ENCODE measurements at regions not wholly inside any gene's neighbourhood (a gene's known extent, or its start where the extent isn't known, plus 50 kb on each side); places are given as distances from the start of the nearest gene placed in this dataset.
"Not testable (repeated sequence)": the region's sequence is repeated elsewhere in the genome, so short reads cannot be mapped to it uniquely, and the experiment has no call there.

DNA sequence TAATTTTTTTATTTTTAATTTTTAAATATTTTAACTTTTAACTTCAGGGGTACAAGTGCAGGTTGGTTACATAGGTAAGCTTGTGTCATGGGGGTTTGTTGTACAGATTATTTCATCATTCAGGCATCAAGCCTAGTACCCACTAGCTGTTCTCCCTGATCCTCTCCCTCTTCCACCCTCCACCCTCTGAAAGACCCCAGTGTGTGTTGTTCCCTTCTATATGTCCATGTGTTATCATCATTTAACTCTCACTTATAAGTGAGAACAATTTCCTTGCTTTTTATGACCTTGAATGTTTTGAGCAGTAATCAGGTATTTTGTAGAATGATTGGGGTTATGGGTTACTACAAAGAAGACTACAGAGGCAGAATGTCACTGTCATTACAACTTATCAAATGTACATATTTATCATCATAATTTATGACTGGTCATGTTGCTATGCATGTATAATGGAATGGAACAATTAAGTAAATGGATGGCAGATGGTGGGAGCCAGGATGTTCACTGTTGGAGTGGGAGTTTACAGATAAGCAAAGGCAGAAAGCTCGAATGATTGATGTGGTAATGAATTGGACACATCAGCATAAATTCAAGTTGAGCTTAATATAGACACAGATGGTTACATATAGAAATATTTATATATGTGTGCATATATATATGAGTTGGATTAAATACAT lies 563.8 kb upstream of the ROBO1 start:
- Histone ChIP-seq H3K27ac (replicated peaks in 1 of 4) (no peak overlapping the region), H3K9me3 (no peaks in the 10 kb centered on the region), H3K4me3 (no peak overlapping the region), H3K36me3 (no peaks in the 10 kb centered on the region), H3K4me1 (no peaks in the 10 kb centered on the region), H3K27me3 (no peaks in the 10 kb centered on the region)
- TF ChIP-seq EP300 (IDR thresholded peaks at IDR 0.05) (no peak), POLR2AphosphoS5 (IDR thresholded peaks at IDR 0.05) (no peak), POLR2A (IDR thresholded peaks at IDR 0.05; ENCODE audit: low read depth) (no peak)
- TF ChIP-seq, protein P1, sequence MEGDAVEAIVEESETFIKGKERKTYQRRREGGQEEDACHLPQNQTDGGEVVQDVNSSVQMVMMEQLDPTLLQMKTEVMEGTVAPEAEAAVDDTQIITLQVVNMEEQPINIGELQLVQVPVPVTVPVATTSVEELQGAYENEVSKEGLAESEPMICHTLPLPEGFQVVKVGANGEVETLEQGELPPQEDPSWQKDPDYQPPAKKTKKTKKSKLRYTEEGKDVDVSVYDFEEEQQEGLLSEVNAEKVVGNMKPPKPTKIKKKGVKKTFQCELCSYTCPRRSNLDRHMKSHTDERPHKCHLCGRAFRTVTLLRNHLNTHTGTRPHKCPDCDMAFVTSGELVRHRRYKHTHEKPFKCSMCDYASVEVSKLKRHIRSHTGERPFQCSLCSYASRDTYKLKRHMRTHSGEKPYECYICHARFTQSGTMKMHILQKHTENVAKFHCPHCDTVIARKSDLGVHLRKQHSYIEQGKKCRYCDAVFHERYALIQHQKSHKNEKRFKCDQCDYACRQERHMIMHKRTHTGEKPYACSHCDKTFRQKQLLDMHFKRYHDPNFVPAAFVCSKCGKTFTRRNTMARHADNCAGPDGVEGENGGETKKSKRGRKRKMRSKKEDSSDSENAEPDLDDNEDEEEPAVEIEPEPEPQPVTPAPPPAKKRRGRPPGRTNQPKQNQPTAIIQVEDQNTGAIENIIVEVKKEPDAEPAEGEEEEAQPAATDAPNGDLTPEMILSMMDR (IDR thresholded peaks at IDR 0.05), result no peak
- intact Hi-C loops (cut with DNase I), result no loop called here
- DNase-seq (ENCODE audit: extremely low spot score), result peak; percentile 60
- WGBS, result 82% methylated on average over 1 of the region's 1 CpG

DNA sequence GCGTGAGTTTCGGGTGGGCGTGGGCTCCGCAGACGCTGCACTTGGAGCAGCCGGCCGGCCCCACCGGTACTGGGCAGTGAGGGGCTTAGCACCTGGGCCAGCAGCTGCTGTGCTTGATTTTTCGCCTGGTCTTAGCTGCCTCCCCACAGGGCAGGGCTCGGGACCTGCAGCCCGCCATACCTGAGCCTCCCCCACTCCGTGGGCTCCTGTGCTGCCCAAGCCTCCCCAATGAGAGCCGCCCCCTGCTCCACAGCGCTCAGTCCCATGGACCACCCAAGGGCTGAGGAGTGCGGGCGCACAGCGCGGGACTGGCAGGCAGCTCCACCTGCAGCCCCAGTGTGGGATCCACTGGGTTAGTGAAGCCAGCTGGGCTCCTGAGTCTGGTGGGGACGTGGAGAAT lies 546.7 kb upstream of the ROBO1 start:
- DNase-seq (ENCODE audit: extremely low spot score); H3K4me1 ChIP-seq; H3K27me3 ChIP-seq; H3K27ac ChIP-seq (replicated peaks in 1 of 4); intact Hi-C loops (cut with DNase I); H3K4me3 ChIP-seq; H3K9me3 ChIP-seq; H3K36me3 ChIP-seq: not testable (repeated sequence)
- 86% methylated on average over 1 of the region's 19 CpGs for WGBS

DNA sequence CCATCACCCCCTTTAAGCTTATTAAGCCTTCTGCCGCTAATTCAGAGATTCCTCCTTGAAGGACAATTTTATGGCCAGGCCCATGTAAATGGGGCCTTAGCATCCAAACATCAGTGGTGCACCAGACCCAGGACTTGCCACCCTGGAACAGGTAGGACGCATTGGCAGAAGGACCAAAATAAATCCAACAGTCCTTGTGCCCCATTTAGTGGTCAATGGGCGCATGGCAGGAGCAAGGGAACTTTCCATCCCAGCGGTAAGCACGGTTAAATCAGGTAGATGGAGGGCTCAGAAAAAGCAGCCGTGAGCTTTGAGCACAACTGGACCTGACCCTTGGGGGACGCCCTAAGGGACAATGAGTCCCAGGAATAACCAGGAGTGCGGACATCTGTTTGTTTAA lies 540.8 kb upstream of the ROBO1 start:
- 86% methylated on average over 8 of the region's 8 CpGs for WGBS
- Histone ChIP-seq H3K27ac (replicated peaks in 1 of 4) (no peak overlapping the region), H3K4me1 (no peaks in the 10 kb centered on the region), H3K9me3 (no peaks in the 10 kb centered on the region), H3K36me3 (no peaks in the 10 kb centered on the region), H3K4me3 (no peak overlapping the region), H3K27me3 (no peaks in the 10 kb centered on the region)
- intact Hi-C loops (cut with DNase I), result no loop called here
- no peak for DNase-seq (ENCODE audit: extremely low spot score)
- TF ChIP-seq EP300 (IDR thresholded peaks at IDR 0.05), result no peak
- TF ChIP-seq POLR2A (IDR thresholded peaks at IDR 0.05; ENCODE audit: low read depth), result no peak
- no peak for TF ChIP-seq POLR2AphosphoS5 (IDR thresholded peaks at IDR 0.05)
- TF ChIP-seq, protein P1 (IDR thresholded peaks at IDR 0.05), result no peak

DNA sequence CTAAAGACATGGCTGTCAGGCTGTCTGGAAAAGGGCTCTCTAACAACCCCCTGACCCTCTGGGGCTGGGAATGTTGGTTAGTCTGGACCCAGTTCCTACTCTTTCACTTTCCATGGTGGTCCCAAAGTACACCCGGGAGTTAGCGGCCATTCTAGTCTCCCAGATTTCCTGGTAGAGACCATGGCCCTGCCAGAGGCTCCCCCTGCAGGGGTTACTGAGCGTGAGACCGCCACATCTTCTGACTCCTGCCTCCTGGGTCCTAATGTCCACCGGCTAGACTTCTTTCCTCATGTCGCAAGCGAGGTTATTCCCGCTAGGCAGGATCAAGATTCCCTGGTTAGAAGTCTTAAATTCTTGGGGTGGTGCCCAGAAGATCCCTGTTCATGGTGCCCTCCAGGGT lies 540.0 kb upstream of the ROBO1 start:
- Histone ChIP-seq H3K4me3 (no peak overlapping the region), H3K27ac (replicated peaks in 1 of 4) (no peak overlapping the region), H3K4me1 (no peaks in the 10 kb centered on the region), H3K9me3 (no peaks in the 10 kb centered on the region), H3K27me3 (no peaks in the 10 kb centered on the region), H3K36me3 (no peaks in the 10 kb centered on the region)
- DNase-seq (ENCODE audit: extremely low spot score), result no peak
- WGBS, result 83% methylated on average over 8 of the region's 8 CpGs
- TF ChIP-seq POLR2AphosphoS5 (IDR thresholded peaks at IDR 0.05) (no peak), EP300 (IDR thresholded peaks at IDR 0.05) (no peak), POLR2A (IDR thresholded peaks at IDR 0.05; ENCODE audit: low read depth) (no peak)
- TF ChIP-seq, protein P1 (IDR thresholded peaks at IDR 0.05), result no peak
- intact Hi-C loops (cut with DNase I), result no loop called here

DNA sequence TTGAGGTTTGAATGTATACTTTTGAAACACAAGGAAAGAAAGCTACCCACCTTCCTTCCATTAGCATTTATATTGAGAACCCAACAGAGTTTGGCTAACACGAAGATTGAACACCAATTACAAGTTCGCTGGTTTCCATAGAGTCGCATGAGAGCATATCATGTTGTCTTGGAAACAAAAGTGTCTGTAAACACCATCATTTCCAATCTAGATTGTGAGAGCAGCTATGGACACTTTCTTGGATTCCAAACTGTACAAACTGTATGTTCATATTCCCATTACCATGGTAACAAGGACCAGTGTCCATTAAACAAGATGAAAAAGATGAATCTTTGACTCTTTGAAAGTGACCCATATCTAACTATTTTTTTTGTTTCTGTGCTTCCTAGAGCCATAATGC lies 529.9 kb upstream of the ROBO1 start:
- DNase-seq (ENCODE audit: extremely low spot score), result no peak
- Histone ChIP-seq H3K9me3 (no peaks in the 10 kb centered on the region), H3K4me1 (no peaks in the 10 kb centered on the region), H3K36me3 (no peaks in the 10 kb centered on the region), H3K4me3 (no peak overlapping the region), H3K27me3 (no peaks in the 10 kb centered on the region), H3K27ac (replicated peaks in 1 of 4) (no peak overlapping the region)
- intact Hi-C loops (cut with DNase I), result no loop called here
- WGBS, result 80% methylated on average over 3 of the region's 3 CpGs
- TF ChIP-seq POLR2AphosphoS5 (IDR thresholded peaks at IDR 0.05) (no peak), EP300 (IDR thresholded peaks at IDR 0.05) (no peak), POLR2A (IDR thresholded peaks at IDR 0.05; ENCODE audit: low read depth) (no peak)
- TF ChIP-seq, protein P1 (IDR thresholded peaks at IDR 0.05), result no peak

Measured in esophagus muscularis mucosa (tissue), 4 donors.